AG04450 (cell line): ENCODE measurements at regions not wholly inside any gene's neighbourhood (a gene's known extent, or its start where the extent isn't known, plus 50 kb on each side); places are given as distances from the start of the nearest gene placed in this dataset.

ENCODE experiments used
- CTCF ChIA-PET: fragments of 300-600, 350-600 bp; formaldehyde crosslinking; extraction: SDS; loops from one replicate; lab custom pipeline; 2022; ENCODE audit warnings: antibody characterized with exemption, inconsistent platforms; lab: Charles Lee
- POLR2A ChIA-PET: fragments of 350-600 bp; formaldehyde crosslinking; extraction: SDS; loops from one replicate; lab custom pipeline; 2021; ENCODE audit warnings: antibody characterized with exemption, inconsistent platforms; lab: Yijun Ruan, JAX
- DNase-seq: peaks from one replicate; pipeline ENCODE4 v3.0.0-alpha.2; 2011; ENCODE audit warnings: low read depth, low spot score
- H3K27ac ChIP-seq: one replicate; pipeline ENCODE4 v1.5.1; 2012; ENCODE audit warnings: low read depth, low read length, control low read depth
- H3K27me3 ChIP-seq: one replicate; pipeline ENCODE4 v1.6.0; 2012; ENCODE audit warnings: low read length; ENCODE audit not compliant: control insufficient read depth, insufficient read depth
- H3K4me3 ChIP-seq: 2 replicates; pipeline ENCODE4 v1.5.1; 2011; ENCODE audit warnings: mild to moderate bottlenecking, low read depth, low read length, control low read depth
- H3K9me3 ChIP-seq: 2 replicates; pipeline ENCODE4 v1.5.1; 2012; ENCODE audit warnings: low read length; ENCODE audit not compliant: control insufficient read depth, insufficient read depth
- CTCF ChIP-seq: IDR thresholded peaks from 2 replicates; pipeline ENCODE4 v1.5.1; 2011; ENCODE audit warnings: low read depth, low read length, control low read depth, inconsistent platforms

DNA sequence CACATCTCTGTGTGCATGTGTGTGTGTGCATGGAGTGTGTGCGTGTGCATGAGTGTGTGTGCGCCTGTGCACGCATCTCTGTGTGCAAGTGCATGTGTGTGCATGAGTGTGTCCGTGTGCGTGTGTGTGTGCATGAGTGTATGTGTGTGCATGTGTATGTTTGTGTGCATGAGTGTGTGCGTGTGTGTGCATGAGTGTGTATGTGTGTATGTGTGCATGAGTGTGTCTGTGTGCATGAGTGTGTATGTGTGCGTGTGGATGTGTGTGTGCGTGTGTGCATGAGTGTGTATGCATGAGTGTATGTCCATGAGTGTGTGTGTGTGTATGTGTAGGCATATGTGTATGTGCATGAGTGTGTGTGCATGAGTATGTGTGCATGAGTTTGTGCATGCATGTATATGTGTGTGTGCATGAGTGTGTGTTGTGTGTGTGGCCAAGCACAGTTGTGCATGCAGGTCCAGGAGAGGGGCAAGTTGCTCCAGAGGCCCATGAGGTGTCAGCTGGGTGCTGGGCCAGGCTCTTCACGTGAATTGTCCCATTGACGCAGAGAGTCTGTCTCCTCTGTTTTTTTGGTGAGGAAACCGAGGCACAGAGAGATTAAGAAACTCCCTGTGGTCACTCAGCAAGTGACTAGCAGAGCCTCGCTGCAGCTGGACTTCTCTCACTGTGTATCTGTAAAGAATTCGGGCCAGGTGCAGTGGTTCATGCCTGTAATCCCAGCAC lies 75.5 kb downstream of the ASB1 start:
- Histone ChIP-seq H3K27me3 (no peaks in the 10 kb centered on the region), H3K27ac (no peak overlapping the region), H3K9me3 (no peaks in the 10 kb centered on the region; the same call in 1 of the 2 replicates), H3K4me3 (no peak overlapping the region)
- DNase-seq, result no peak
- CTCF ChIA-PET, result no interaction called here
- no peak for TF ChIP-seq CTCF
- POLR2A ChIA-PET, result no interaction called here

DNA sequence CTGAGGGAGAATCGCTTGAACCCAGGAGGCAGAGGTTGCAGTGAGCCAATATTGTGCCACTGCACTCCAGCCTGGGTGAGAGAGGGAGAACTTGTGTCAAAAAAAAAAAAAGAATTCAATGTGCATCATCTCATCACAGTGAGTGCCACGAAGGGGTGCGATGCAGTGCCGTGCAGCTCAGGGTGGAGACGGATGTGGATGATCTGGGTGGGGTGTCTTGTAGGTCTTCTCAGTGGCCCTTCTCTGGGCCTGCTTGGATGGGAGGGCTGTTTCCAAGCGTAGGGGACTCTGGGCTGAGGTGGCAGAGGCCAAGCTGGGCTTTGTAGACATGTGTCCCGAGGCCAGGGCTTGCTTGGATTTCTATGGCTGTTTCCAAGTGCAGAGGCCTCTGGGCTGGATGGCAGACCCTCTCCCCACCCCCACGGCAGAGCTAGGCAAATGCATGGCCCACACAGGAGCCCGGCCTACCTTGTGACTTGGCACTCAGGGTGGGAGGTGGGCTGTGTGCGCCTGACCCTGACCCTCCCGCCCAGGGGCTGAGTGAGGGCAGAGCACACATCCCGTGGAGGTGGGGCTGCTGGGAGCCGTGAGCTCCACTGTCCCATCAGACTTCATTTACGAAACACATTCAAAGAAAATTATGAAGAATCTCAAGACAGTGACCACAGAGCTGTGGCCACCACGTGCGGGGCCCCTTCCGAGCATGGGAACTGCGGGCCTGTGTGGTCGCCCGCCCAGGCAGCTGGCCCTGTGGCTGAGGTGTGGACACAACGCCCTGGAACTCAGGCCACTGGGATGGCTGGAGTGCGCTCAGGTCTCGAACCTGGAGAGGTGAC lies 76.4 kb downstream of the ASB1 start:
- no peak for DNase-seq
- no peak overlapping the region for H3K27ac ChIP-seq

GRCh38 chr2:238504181-238504931 lies 77.6 kb downstream of the ASB1 start:
- DNase-seq, result no peak
- CTCF ChIA-PET, result interaction anchor here (1.1 kb wide), 1 partner anchor 281 kb away, joined by 3 read pairs; no protein-coding TSS in a partner anchor
- POLR2A ChIA-PET, result no interaction called here

More for the DNA sequence above, 76.4 kb downstream of the ASB1 start:
- no peaks in the 10 kb centered on the region for H3K27me3 ChIP-seq
- no peak overlapping the region for H3K4me3 ChIP-seq
- POLR2A ChIA-PET, result no interaction called here
- H3K9me3 ChIP-seq, result no peaks in the 10 kb centered on the region; the same call in 1 of the 2 replicates
- CTCF ChIA-PET, result interaction anchor here (1.0 kb wide), 1 partner anchor 11 kb away, joined by 3 read pairs; no protein-coding TSS in a partner anchor
- no peak for TF ChIP-seq CTCF

GRCh38 chr2:238505119-238505891 lies 78.6 kb downstream of the ASB1 start:
- CTCF ChIA-PET, result no interaction called here
- POLR2A ChIA-PET, result no interaction called here
- Histone ChIP-seq H3K4me3 (no peak overlapping the region), H3K27ac (no peak overlapping the region), H3K27me3 (no peaks in the 10 kb centered on the region), H3K9me3 (no peaks in the 10 kb centered on the region; the same call in 1 of the 2 replicates)
- TF ChIP-seq CTCF, result no peak
- no peak for DNase-seq

More at GRCh38 chr2:238504181-238504931, 77.6 kb downstream of the ASB1 start:
- TF ChIP-seq CTCF, result no peak
- H3K27me3 ChIP-seq, result no peaks in the 10 kb centered on the region
- H3K27ac ChIP-seq, result no peak overlapping the region
- H3K4me3 ChIP-seq, result no peak overlapping the region
- no peaks in the 10 kb centered on the region; the same call in 1 of the 2 replicates for H3K9me3 ChIP-seq
